Gastroesophageal sphincter (tissue), 3 donors: ENCODE measurements at regions not wholly inside any gene's neighbourhood (a gene's known extent, or its start where the extent isn't known, plus 50 kb on each side); places are given as distances from the start of the nearest gene placed in this dataset.

Experiments used
- CTCF ChIP-seq, 4 experiments: fragments of 200-600 bp in 2 of 4; fragments of 450-650 bp in 2 of 4; sonication (generic) in 1 of 4; IDR thresholded peaks; one replicate each; pipeline ENCODE4 v1.5.1; 2017 to 2019; ENCODE audit warnings: antibody characterized with exemption in 4 of 4, mild to moderate bottlenecking in 2 of 4, moderate library complexity in 2 of 4
- POLR2A ChIP-seq, 2 donors: fragments of 450-650 bp; IDR thresholded peaks; one replicate each; pipeline ENCODE4 v1.6.1; 2017; ENCODE audit warnings: antibody characterized with exemption in 2 of 2, mild to moderate bottlenecking in 2 of 2, moderate library complexity in 1 of 2
- POLR2AphosphoS5 ChIP-seq: sonication (generic); formaldehyde crosslinking; IDR thresholded peaks from one replicate; pipeline ENCODE4 v1.6.1; 2017; ENCODE audit warnings: antibody characterized with exemption

- no peak for TF ChIP-seq POLR2A (IDR thresholded peaks at IDR 0.05)
- no peak for TF ChIP-seq CTCF (IDR thresholded peaks at IDR 0.05)
- no peak for TF ChIP-seq POLR2AphosphoS5
These were observed 210.1 kb downstream of the PCDH7 start for GRCh38 chr4:30930276-30930675.
